Left lung (tissue), 4 donors: ENCODE measurements at regions not wholly inside any gene's neighbourhood (a gene's known extent, or its start where the extent isn't known, plus 50 kb on each side); places are given as distances from the start of the nearest gene placed in this dataset.

ENCODE experiments used
- ATAC-seq: fragments of 200-7000 bp; cut with Tn5 transposase; one replicate; pipeline ENCODE4 v1.9.1; 2020; ENCODE audit warnings: moderate library complexity
- DNase-seq, 4 donors: peaks; one replicate each; pipeline ENCODE4 v3.0.0-alpha.2; 2013 to 2020
- H3K27ac ChIP-seq, 2 donors: fragments of 200-600 bp; sonication (generic) in 1 of 2; one replicate each; pipeline versions ENCODE4 v1.5.0 to v1.8.0; 2020 to 2021
- H3K27me3 ChIP-seq, 2 donors: fragments of 200-600 bp; sonication (generic) in 1 of 2; one replicate each; pipeline versions ENCODE4 v1.5.0 to v1.8.0; 2020 to 2021
- H3K36me3 ChIP-seq, 2 donors: fragments of 200-600 bp; sonication (generic) in 1 of 2; one replicate each; pipeline versions ENCODE4 v1.5.0 to v1.8.0; 2020 to 2021
- H3K4me1 ChIP-seq, 2 donors: fragments of 200-600 bp; one replicate each; pipeline ENCODE4 v1.8.0; 2021
- H3K4me3 ChIP-seq, 2 donors: fragments of 200-600 bp; sonication (generic) in 1 of 2; one replicate each; pipeline versions ENCODE4 v1.5.0 to v1.8.0; 2020 to 2021; ENCODE audit warnings: mild to moderate bottlenecking in 1 of 2
- H3K9me3 ChIP-seq, 2 donors: fragments of 200-600 bp; sonication (generic) in 1 of 2; one replicate each; pipeline versions ENCODE4 v1.5.0 to v1.8.0; 2020 to 2021
- intact Hi-C, 2 donors: fragments of 100-400 bp; cut with DNase I; formaldehyde crosslinking; loops; one replicate each; pipeline versions ENCODE4 v1.11.2 to v1.14.2; 2022
- TF ChIP-seq, protein P1 (sequence below), 2 donors: fragments of 200-600 bp; sonication (generic) in 1 of 2; IDR thresholded peaks; one replicate each; pipeline versions ENCODE4 v1.5.0 to v1.8.0; 2021; ENCODE audit warnings: antibody characterized with exemption in 2 of 2
- donor health status: DM: no; HTN: yes; CAD: no.
- donor health status: DM: no; HTN: no; CAD: no.

DNA sequence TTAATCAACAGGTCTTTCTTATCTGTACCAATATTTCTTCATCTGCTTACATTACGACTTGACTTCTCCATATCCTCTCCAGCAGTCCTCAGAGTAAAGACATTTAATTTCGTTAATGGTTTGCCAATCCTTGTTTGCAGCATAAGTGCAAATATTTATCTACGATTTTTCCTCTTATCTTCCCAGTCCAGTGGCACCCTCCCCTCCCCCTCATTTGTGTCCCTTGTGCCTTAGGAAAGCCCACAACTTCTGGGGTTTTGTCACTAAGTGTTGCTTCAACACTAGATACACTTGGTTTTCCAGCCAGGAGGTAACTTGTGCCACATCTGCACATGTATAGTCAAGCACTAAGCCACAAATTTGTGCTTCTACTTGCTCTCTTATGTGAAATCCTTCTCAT lies 327.2 kb downstream of the CBLN4 start:
- H3K4me3 ChIP-seq: no peak overlapping the region
- DNase-seq: no peak
- no peak overlapping the region for H3K27ac ChIP-seq
- no peak for ATAC-seq
- no peaks in the 10 kb centered on the region for H3K36me3 ChIP-seq
- no peaks in the 10 kb centered on the region for H3K27me3 ChIP-seq
- no peaks in the 10 kb centered on the region for H3K9me3 ChIP-seq
- TF ChIP-seq, protein P1, sequence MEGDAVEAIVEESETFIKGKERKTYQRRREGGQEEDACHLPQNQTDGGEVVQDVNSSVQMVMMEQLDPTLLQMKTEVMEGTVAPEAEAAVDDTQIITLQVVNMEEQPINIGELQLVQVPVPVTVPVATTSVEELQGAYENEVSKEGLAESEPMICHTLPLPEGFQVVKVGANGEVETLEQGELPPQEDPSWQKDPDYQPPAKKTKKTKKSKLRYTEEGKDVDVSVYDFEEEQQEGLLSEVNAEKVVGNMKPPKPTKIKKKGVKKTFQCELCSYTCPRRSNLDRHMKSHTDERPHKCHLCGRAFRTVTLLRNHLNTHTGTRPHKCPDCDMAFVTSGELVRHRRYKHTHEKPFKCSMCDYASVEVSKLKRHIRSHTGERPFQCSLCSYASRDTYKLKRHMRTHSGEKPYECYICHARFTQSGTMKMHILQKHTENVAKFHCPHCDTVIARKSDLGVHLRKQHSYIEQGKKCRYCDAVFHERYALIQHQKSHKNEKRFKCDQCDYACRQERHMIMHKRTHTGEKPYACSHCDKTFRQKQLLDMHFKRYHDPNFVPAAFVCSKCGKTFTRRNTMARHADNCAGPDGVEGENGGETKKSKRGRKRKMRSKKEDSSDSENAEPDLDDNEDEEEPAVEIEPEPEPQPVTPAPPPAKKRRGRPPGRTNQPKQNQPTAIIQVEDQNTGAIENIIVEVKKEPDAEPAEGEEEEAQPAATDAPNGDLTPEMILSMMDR (IDR thresholded peaks at IDR 0.05): no peak
- no peaks in the 10 kb centered on the region for H3K4me1 ChIP-seq
- intact Hi-C loops: no loop called here

DNA sequence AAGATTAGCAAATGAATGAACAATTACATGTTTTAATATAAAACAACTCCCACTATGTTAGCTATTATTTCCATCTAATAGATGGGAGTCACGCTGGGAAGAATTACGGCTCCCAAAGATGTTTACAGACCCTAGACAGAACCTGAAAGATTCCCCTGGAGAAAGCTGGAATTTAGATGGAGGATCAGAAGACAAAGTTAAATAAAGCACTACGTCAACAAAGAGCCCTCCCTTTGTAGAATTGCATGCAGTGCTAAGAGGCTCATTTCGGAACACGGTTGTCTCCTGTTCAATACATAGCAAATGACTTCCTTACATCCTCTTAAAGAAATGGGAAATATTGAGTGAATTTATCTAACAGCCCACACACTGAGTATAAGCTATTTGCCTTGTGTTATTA lies 328.3 kb downstream of the CBLN4 start:
- DNase-seq: no peak
- ATAC-seq: no peak
- intact Hi-C loops: no loop called here
- Histone ChIP-seq H3K4me3 (no peak overlapping the region), H3K36me3 (no peaks in the 10 kb centered on the region), H3K27me3 (no peaks in the 10 kb centered on the region), H3K4me1 (no peaks in the 10 kb centered on the region), H3K27ac (no peak overlapping the region), H3K9me3 (no peaks in the 10 kb centered on the region)
- TF ChIP-seq, protein P1 (IDR thresholded peaks at IDR 0.05): no peak

DNA sequence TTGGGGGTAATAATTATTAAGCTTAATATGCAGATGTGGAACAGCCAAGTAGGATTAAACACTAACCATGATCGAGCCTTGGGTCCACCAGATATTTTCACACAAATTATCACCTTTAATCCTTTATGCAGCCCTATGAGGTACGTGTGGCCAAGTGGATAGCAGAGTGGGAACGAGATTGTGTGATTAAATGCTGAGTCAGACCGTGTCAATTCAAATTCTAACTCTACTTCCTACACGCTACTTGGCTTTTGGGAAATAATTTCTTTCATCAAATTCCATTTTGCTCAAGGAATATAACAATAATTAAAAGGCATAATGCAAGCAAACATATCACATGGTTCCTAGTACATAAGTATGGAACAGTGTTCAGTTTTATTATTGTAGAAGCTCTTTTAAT lies 329.2 kb downstream of the CBLN4 start:
- Histone ChIP-seq H3K27me3 (no peaks in the 10 kb centered on the region), H3K9me3 (no peaks in the 10 kb centered on the region), H3K27ac (no peak overlapping the region), H3K4me3 (no peak overlapping the region), H3K36me3 (no peaks in the 10 kb centered on the region), H3K4me1 (no peaks in the 10 kb centered on the region)
- ATAC-seq (no peak), DNase-seq (no peak)
- intact Hi-C loops: no loop called here
- TF ChIP-seq, protein P1 (IDR thresholded peaks at IDR 0.05): no peak

DNA sequence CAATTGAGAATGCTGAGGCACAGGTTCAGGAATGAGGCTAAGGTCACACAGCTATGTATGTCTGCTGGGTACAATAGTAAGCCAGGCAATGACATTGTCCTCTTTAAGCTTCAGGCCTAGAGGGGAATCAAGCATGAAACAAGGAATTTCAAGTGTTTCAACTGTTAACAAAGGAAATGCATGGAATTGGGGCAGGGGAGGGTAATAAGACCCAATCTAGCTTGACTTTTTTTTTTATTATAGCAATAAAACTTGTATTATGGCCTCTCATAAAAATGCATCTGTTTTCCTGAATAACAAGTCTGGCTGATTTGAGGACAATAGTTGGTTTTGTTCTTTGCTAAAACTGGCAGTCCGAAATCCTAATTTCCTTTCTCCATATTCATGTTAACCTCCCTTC lies 336.7 kb downstream of the CBLN4 start:
- Histone ChIP-seq H3K4me3 (no peak overlapping the region), H3K27ac (no peak overlapping the region), H3K4me1 (no peaks in the 10 kb centered on the region), H3K9me3 (no peaks in the 10 kb centered on the region), H3K27me3 (no peaks in the 10 kb centered on the region), H3K36me3 (no peaks in the 10 kb centered on the region)
- intact Hi-C loops: no loop called here
- TF ChIP-seq, protein P1 (IDR thresholded peaks at IDR 0.05): no peak
- no peak for ATAC-seq
- no peak for DNase-seq

DNA sequence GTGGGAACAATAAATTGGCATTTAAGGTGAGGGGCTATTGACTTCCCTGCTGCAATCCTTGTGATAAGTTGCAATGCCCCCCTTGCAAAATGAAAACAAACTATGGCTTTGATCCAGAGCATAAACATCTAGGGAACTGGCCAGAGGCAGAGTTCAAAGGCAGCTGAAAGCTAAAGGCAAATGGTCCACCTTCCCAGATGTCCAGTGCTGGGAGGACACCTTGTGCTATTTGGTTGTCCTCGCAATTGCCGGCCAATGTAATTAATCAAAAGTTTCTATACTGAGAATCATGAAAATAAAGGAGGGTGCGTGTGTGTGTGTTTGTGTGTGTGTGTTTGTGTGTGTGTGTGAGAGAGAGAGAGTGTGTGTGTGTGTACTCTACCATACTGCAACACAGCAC lies 337.4 kb downstream of the CBLN4 start:
- Histone ChIP-seq H3K27me3 (no peaks in the 10 kb centered on the region), H3K36me3 (no peaks in the 10 kb centered on the region), H3K4me3 (no peak overlapping the region), H3K4me1 (no peaks in the 10 kb centered on the region), H3K27ac (no peak overlapping the region), H3K9me3 (no peaks in the 10 kb centered on the region)
- DNase-seq (no peak), ATAC-seq (no peak)
- TF ChIP-seq, protein P1 (IDR thresholded peaks at IDR 0.05): no peak
- intact Hi-C loops: no loop called here
